Esophagus squamous epithelium (tissue), 5 donors: ENCODE measurements at regions not wholly inside any gene's neighbourhood (a gene's known extent, or its start where the extent isn't known, plus 50 kb on each side); places are given as distances from the start of the nearest gene placed in this dataset.

Source experiments
- DNase-seq: peaks from one replicate; lab custom pipeline; 2025; lab: John Stamatoyannopoulos, UW
- H3K27ac ChIP-seq, 4 donors: fragments of 200-600 bp; sonication (generic); one replicate each; pipeline ENCODE4 v1.5.1; 2016 to 2019; ENCODE audit warnings: mild to moderate bottlenecking in 1 of 4
- H3K27me3 ChIP-seq, 4 donors: fragments of 200-600 bp; sonication (generic); 1 replicate in 3 of 4; 2 replicates in 1 of 4; pipeline versions ENCODE4 v1.5.1 to v1.6.0; 2017 to 2021; ENCODE audit warnings: antibody characterized with exemption in 1 of 4
- H3K36me3 ChIP-seq, 3 donors: fragments of 200-600 bp; sonication (generic); one replicate each; pipeline ENCODE4 v1.5.1; 2016 to 2019
- H3K4me1 ChIP-seq, 3 donors: fragments of 200-600 bp; sonication (generic); one replicate each; pipeline ENCODE4 v1.5.1; 2017 to 2019
- H3K4me3 ChIP-seq, 4 donors: fragments of 200-600 bp; sonication (generic); 1 replicate in 3 of 4; 2 replicates in 1 of 4; pipeline ENCODE4 v1.5.1; 2016 to 2019; ENCODE audit warnings: mild to moderate bottlenecking in 2 of 4, moderate library complexity in 1 of 4
- H3K9me3 ChIP-seq, 3 donors: fragments of 200-600 bp; sonication (generic); one replicate each; pipeline ENCODE4 v1.5.1; 2016 to 2019
- POLR2A ChIP-seq, 4 donors: fragments of 450-650 bp; IDR thresholded peaks; one replicate each; pipeline ENCODE4 v1.6.1; 2017; ENCODE audit warnings: antibody characterized with exemption in 4 of 4, mild to moderate bottlenecking in 4 of 4, moderate library complexity in 3 of 4
- WGBS, 2 donors: methylation state at CpG; one replicate each; pipeline ENCODE4 v1.1.5; 2018; 5-methylcytosine and 5-hydroxymethylcytosine counted together
- intact Hi-C: fragments of 100-400 bp; cut with DNase I; formaldehyde crosslinking; loops from one replicate; pipeline ENCODE4 v1.15.0; 2022
- TF ChIP-seq, protein P1 (sequence below), 6 experiments: fragments of 450-650 bp in 4 of 6; fragments of 200-600 bp in 2 of 6; sonication (generic) in 2 of 6; IDR thresholded peaks; one replicate each; pipeline ENCODE4 v1.5.1; 2016 to 2019; ENCODE audit warnings: antibody characterized with exemption in 6 of 6, mild to moderate bottlenecking in 4 of 6, moderate library complexity in 4 of 6
- donor health status: DM: yes; HTN: yes; CAD: no.

DNA sequence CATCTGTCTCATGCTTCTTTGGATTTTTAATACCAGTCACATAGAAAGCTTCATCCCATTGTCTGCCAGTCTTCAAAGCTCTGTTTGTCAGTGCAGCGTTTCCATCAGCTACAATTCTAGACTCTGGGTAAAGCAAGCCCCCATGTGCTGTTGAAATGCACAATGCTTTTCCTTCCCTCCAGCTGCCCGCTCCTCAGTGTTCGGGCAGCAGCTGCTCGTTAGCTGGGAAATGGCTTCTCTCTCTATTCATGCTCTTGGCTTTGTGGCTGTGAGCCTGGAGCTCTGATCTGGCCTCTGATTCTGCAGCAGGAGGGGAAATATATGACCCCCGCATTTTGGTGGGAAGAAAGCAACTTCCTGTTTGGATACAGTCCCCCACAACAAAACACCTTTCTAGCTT, 213.0 kb upstream of the CDYL start:
- TF ChIP-seq POLR2A (IDR thresholded peaks at IDR 0.05): no peak
- TF ChIP-seq, protein P1, sequence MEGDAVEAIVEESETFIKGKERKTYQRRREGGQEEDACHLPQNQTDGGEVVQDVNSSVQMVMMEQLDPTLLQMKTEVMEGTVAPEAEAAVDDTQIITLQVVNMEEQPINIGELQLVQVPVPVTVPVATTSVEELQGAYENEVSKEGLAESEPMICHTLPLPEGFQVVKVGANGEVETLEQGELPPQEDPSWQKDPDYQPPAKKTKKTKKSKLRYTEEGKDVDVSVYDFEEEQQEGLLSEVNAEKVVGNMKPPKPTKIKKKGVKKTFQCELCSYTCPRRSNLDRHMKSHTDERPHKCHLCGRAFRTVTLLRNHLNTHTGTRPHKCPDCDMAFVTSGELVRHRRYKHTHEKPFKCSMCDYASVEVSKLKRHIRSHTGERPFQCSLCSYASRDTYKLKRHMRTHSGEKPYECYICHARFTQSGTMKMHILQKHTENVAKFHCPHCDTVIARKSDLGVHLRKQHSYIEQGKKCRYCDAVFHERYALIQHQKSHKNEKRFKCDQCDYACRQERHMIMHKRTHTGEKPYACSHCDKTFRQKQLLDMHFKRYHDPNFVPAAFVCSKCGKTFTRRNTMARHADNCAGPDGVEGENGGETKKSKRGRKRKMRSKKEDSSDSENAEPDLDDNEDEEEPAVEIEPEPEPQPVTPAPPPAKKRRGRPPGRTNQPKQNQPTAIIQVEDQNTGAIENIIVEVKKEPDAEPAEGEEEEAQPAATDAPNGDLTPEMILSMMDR (IDR thresholded peaks at IDR 0.05): no peak
- Histone ChIP-seq H3K9me3 (no peaks in the 10 kb centered on the region), H3K4me1 (no peaks in the 10 kb centered on the region), H3K27ac (no peak overlapping the region), H3K4me3 (no peak overlapping the region), H3K27me3 (no peaks in the 10 kb centered on the region), H3K36me3 (no peaks in the 10 kb centered on the region)
- DNase-seq: no peak
- 73 to 82% methylated on average over 5 of the region's 5 CpGs for WGBS, 2 donors
- intact Hi-C loops: no loop called here

GRCh38 chr6:4561773-4562400, 214.3 kb upstream of the CDYL start:
- TF ChIP-seq, protein P1 (IDR thresholded peaks at IDR 0.05): no peak
- TF ChIP-seq POLR2A (IDR thresholded peaks at IDR 0.05): no peak
- no peaks in the 10 kb centered on the region for H3K9me3 ChIP-seq
- intact Hi-C loops: no loop called here
- no peak overlapping the region for H3K27ac ChIP-seq
- H3K4me3 ChIP-seq: no peak overlapping the region
- no peaks in the 10 kb centered on the region for H3K36me3 ChIP-seq
- WGBS, 2 donors: 84 to 85% methylated on average over 6 of the region's 6 CpGs
- DNase-seq: no peak
- no peaks in the 10 kb centered on the region for H3K4me1 ChIP-seq
- no peaks in the 10 kb centered on the region for H3K27me3 ChIP-seq

DNA sequence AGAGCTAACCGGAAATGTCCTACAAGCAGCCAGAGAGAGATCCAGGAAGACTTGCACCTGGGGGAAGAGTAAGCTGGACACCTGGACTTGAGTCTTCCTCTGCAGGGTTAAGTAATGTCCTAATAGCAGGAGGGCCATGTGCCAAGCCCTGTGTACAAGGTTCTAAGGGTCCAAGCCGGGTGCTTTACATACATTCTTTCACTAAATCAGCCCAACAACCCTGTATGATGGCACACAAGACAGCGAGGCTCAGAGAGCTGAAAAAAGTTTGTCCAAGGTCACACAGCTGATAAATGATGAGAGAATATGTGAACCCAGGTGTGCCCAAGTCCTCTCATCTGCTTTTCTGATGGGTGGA, 215.1 kb upstream of the CDYL start:
- intact Hi-C loops: no loop called here
- DNase-seq: no peak
- 93 to 95% methylated on average over 2 to 3 of the region's 3 CpGs for WGBS, 2 donors
- H3K4me3 ChIP-seq: no peak overlapping the region
- H3K36me3 ChIP-seq: no peaks in the 10 kb centered on the region
- no peaks in the 10 kb centered on the region for H3K4me1 ChIP-seq
- TF ChIP-seq, protein P1 (IDR thresholded peaks at IDR 0.05): no peak
- TF ChIP-seq POLR2A (IDR thresholded peaks at IDR 0.05): no peak
- no peak overlapping the region for H3K27ac ChIP-seq
- no peaks in the 10 kb centered on the region for H3K27me3 ChIP-seq
- H3K9me3 ChIP-seq: no peaks in the 10 kb centered on the region

GRCh38 chr6:4560221-4561077, 215.8 kb upstream of the CDYL start:
- Histone ChIP-seq H3K27me3 (no peaks in the 10 kb centered on the region), H3K36me3 (no peaks in the 10 kb centered on the region), H3K27ac (no peak overlapping the region), H3K9me3 (no peaks in the 10 kb centered on the region), H3K4me3 (no peak overlapping the region), H3K4me1 (no peaks in the 10 kb centered on the region)
- WGBS, 2 donors: 84 to 90% methylated on average over 9 to 11 of the region's 13 CpGs
- intact Hi-C loops: no loop called here
- TF ChIP-seq, protein P1 (IDR thresholded peaks at IDR 0.05): no peak
- no peak for TF ChIP-seq POLR2A (IDR thresholded peaks at IDR 0.05)
- DNase-seq: no peak

DNA sequence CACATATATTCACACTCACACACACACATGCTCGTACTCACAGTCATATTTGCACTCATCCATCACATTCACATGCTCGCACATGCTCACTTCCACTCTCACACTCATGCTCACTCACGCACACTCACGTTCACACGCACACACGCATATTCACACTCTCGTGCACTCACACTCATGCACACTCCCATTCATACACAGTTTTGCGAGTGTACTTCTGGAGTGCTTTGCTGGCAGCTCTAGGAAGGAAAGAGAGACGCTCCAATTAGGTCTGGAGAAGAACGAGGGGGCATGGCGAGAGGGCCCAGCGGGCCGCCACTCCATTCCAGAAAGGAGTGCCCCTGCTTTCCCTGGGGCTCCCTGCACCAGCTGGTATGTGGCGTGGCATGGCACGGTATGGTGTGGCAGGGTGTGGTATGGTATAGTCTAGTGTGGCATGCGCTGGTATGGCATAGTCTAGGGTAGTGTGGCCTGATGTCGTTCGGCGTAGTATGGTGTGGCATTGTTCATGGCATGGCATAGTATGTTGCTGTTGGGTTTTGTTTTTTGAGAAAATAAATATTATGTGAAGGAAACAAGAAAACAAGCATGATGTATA, 216.8 kb upstream of the CDYL start:
- DNase-seq: no peak
- Histone ChIP-seq H3K9me3 (no peaks in the 10 kb centered on the region), H3K4me1 (no peaks in the 10 kb centered on the region), H3K27ac (no peak overlapping the region), H3K4me3 (no peak overlapping the region), H3K27me3 (no peaks in the 10 kb centered on the region), H3K36me3 (no peaks in the 10 kb centered on the region)
- intact Hi-C loops: no loop called here
- 91 to 94% methylated on average over 12 of the region's 19 CpGs for WGBS, 2 donors
- no peak for TF ChIP-seq POLR2A (IDR thresholded peaks at IDR 0.05)
- TF ChIP-seq, protein P1 (IDR thresholded peaks at IDR 0.05): no peak
